Tibial artery (tissue), 4 donors: ENCODE measurements at regions not wholly inside any gene's neighbourhood (a gene's known extent, or its start where the extent isn't known, plus 50 kb on each side); places are given as distances from the start of the nearest gene placed in this dataset.
A peak's percentile ranks its signal among the peaks of the same experiment; 100 is the strongest.

Source experiments
- DNase-seq, 2 donors: peaks; one replicate each; pipeline ENCODE4 v3.0.0-alpha.2; 2019
- H3K27ac ChIP-seq, 2 donors: fragments of 200-600 bp; sonication (generic) in 1 of 2; 1 replicate in 1 of 2; 2 replicates in 1 of 2; pipeline ENCODE4 v1.5.1; 2018 to 2019; ENCODE audit warnings: mild to moderate bottlenecking in 1 of 2
- H3K27me3 ChIP-seq, 2 donors: fragments of 200-600 bp; sonication (generic) in 1 of 2; one replicate each; pipeline versions ENCODE4 v1.5.1 to v1.6.0; 2016 to 2019
- H3K36me3 ChIP-seq, 3 donors: fragments of 200-600 bp; sonication (generic) in 2 of 3; one replicate each; pipeline ENCODE4 v1.5.1; 2016 to 2019; ENCODE audit warnings: mild to moderate bottlenecking in 2 of 3
- H3K4me1 ChIP-seq, 4 donors: fragments of 200-600 bp; sonication (generic) in 2 of 4; 1 replicate in 3 of 4; 2 replicates in 1 of 4; pipeline ENCODE4 v1.5.1; 2016 to 2019
- H3K4me3 ChIP-seq, 2 donors: fragments of 200-600 bp; sonication (generic) in 1 of 2; 1 replicate in 1 of 2; 2 replicates in 1 of 2; pipeline ENCODE4 v1.5.1; 2018 to 2019; ENCODE audit warnings: mild to moderate bottlenecking in 2 of 2
- H3K9me3 ChIP-seq, 3 donors: fragments of 200-600 bp; sonication (generic) in 1 of 3; one replicate each; pipeline ENCODE4 v1.5.1; 2016 to 2019
- CTCF ChIP-seq, 2 experiments: fragments of 200-600 bp in 1 of 2; fragments of 450-650 bp in 1 of 2; IDR thresholded peaks; one replicate each; pipeline ENCODE4 v1.5.1; 2017 to 2019; ENCODE audit warnings: antibody characterized with exemption in 2 of 2, mild to moderate bottlenecking in 1 of 2, moderate library complexity in 1 of 2
- intact Hi-C: fragments of 100-400 bp; cut with DNase I; formaldehyde crosslinking; loops from one replicate; pipeline ENCODE4 v1.15.0; 2023; ENCODE audit warnings: low total_unique reads

GRCh38 chr9:88925481-88925880, 65.8 kb upstream of the S1PR3 start:
- no peak for TF ChIP-seq CTCF (IDR thresholded peaks at IDR 0.05)

GRCh38 chr9:88926781-88927505, 64.3 kb upstream of the S1PR3 start:
- Histone ChIP-seq H3K27me3 (no peaks in the 10 kb centered on the region), H3K4me1 (peaks cover 0 to 10% (median 3%) of the 10 kb centered on the region in 4 donors), H3K27ac (no peak overlapping the region), H3K9me3 (no peaks in the 10 kb centered on the region), H3K4me3 (no peak overlapping the region), H3K36me3 (no peaks in the 10 kb centered on the region)
- TF ChIP-seq CTCF (IDR thresholded peaks at IDR 0.05) = no peak
- intact Hi-C loops = no loop called here
- DNase-seq = no peak

More at GRCh38 chr9:88925481-88925880, 65.8 kb upstream of the S1PR3 start:
- H3K36me3 ChIP-seq = no peaks in the 10 kb centered on the region
- H3K4me3 ChIP-seq = no peak overlapping the region
- no peak for DNase-seq
- intact Hi-C loops = no loop called here
- H3K9me3 ChIP-seq = no peaks in the 10 kb centered on the region
- no peak overlapping the region for H3K27ac ChIP-seq
- H3K4me1 ChIP-seq = peaks cover 0 to 10% (median 3%) of the 10 kb centered on the region in 4 donors
- no peaks in the 10 kb centered on the region for H3K27me3 ChIP-seq

- no peak for TF ChIP-seq CTCF (IDR thresholded peaks at IDR 0.05)
- no peak for DNase-seq
- no peaks in the 10 kb centered on the region for H3K27me3 ChIP-seq
- no peak overlapping the region for H3K27ac ChIP-seq
- peaks cover 0 to 10% (median 3%) of the 10 kb centered on the region in 4 donors for H3K4me1 ChIP-seq
- intact Hi-C loops = no loop called here
- H3K4me3 ChIP-seq = no peak overlapping the region
- H3K9me3 ChIP-seq = no peaks in the 10 kb centered on the region
- H3K36me3 ChIP-seq = no peaks in the 10 kb centered on the region
These were observed 63.8 kb upstream of the S1PR3 start for GRCh38 chr9:88927510-88927909.

- no peaks in the 10 kb centered on the region for H3K36me3 ChIP-seq
- H3K4me1 ChIP-seq = peaks cover 0 to 10% (median 3%) of the 10 kb centered on the region in 4 donors
- DNase-seq = no peak
- TF ChIP-seq CTCF (IDR thresholded peaks at IDR 0.05) = no peak
- no peaks in the 10 kb centered on the region for H3K9me3 ChIP-seq
- no peaks in the 10 kb centered on the region for H3K27me3 ChIP-seq
- intact Hi-C loops = no loop called here
- H3K27ac ChIP-seq = no peak overlapping the region
- no peak overlapping the region for H3K4me3 ChIP-seq
These were observed 60.6 kb upstream of the S1PR3 start for GRCh38 chr9:88930716-88931115.

- TF ChIP-seq CTCF (IDR thresholded peaks at IDR 0.05) = no peak
- H3K36me3 ChIP-seq = no peaks in the 10 kb centered on the region
- H3K27me3 ChIP-seq = no peaks in the 10 kb centered on the region
- no peaks in the 10 kb centered on the region for H3K4me1 ChIP-seq
- H3K27ac ChIP-seq = no peak overlapping the region
- H3K4me3 ChIP-seq = no peak overlapping the region
- H3K9me3 ChIP-seq = no peaks in the 10 kb centered on the region
- intact Hi-C loops = no loop called here
- DNase-seq = peak in 1 of 2 donors; percentile 80
These were observed 58.5 kb upstream of the S1PR3 start for GRCh38 chr9:88932766-88933165.
